Gastrocnemius medialis (tissue), 4 donors: ENCODE measurements at regions not wholly inside any gene's neighbourhood (a gene's known extent, or its start where the extent isn't known, plus 50 kb on each side); places are given as distances from the start of the nearest gene placed in this dataset.

Source experiments
- POLR2A ChIP-seq, 2 donors: fragments of 450-650 bp; IDR thresholded peaks; one replicate each; pipeline ENCODE4 v1.6.1; 2017; ENCODE audit warnings: antibody characterized with exemption in 2 of 2, mild to moderate bottlenecking in 2 of 2, moderate library complexity in 2 of 2
- TF ChIP-seq, protein P1 (sequence below), 5 experiments: fragments of 450-650 bp in 3 of 5; fragments of 200-600 bp in 2 of 5; sonication (generic) in 2 of 5; IDR thresholded peaks in 4 of 5; conservative IDR thresholded peaks in 1 of 5; 1 replicate in 4 of 5; 2 replicates in 1 of 5; pipeline ENCODE4 v1.5.1; 2016 to 2019; ENCODE audit warnings: antibody characterized with exemption in 5 of 5, mild to moderate bottlenecking in 3 of 5, moderate library complexity in 3 of 5

DNA sequence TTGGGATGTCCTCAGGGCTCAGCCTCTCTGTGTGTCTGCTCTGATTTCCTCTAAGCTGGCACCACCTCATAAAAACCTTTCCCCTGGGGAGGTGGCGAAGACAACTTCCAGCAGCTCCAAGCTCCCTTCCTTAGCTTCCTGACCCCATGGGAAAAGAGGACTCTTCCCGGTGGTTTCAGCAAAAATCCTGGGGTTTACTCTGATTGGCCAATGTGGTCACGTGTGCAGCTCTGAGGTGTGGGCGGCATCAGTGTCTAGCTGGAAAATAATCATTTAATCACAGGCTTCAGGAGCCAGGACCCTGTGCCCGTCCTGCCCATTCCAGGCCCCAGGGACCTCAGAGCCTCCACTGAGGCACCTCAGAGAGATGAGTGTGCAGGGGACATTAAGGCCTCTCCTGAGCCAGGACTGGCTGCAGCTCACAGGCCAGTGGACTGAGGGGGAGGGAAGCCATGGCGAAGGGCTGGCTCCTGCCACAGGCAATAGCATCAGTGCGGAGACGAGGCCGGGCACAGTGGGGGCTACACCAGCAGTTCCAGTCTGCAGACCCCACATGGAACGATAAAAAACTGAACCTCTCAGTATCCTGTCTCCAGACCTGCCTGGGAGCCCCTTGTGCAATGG is 104.1 kb downstream of the TPRA1 start:
- TF ChIP-seq, protein P1, sequence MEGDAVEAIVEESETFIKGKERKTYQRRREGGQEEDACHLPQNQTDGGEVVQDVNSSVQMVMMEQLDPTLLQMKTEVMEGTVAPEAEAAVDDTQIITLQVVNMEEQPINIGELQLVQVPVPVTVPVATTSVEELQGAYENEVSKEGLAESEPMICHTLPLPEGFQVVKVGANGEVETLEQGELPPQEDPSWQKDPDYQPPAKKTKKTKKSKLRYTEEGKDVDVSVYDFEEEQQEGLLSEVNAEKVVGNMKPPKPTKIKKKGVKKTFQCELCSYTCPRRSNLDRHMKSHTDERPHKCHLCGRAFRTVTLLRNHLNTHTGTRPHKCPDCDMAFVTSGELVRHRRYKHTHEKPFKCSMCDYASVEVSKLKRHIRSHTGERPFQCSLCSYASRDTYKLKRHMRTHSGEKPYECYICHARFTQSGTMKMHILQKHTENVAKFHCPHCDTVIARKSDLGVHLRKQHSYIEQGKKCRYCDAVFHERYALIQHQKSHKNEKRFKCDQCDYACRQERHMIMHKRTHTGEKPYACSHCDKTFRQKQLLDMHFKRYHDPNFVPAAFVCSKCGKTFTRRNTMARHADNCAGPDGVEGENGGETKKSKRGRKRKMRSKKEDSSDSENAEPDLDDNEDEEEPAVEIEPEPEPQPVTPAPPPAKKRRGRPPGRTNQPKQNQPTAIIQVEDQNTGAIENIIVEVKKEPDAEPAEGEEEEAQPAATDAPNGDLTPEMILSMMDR (IDR thresholded peaks at IDR 0.05 in 4 of 5, conservative IDR thresholded peaks at IDR 0.05 in 1 of 5): no peak
- no peak for TF ChIP-seq POLR2A (IDR thresholded peaks at IDR 0.05)
